ENCODE measurements at regions not wholly inside any gene's neighbourhood (a gene's known extent, or its start where the extent isn't known, plus 50 kb on each side); places are given as distances from the start of the nearest gene placed in this dataset.

- no peak overlapping the region for H3K4me3 ChIP-seq (ENCODE audit: low read length)
- DNase-seq (ENCODE audit: low read depth, low spot score): no peak
- H3K27me3 ChIP-seq (ENCODE audit: control insufficient read depth, insufficient read depth, low read length): no peaks in the 10 kb centered on the region
- no peak overlapping the region for H3K27ac ChIP-seq (ENCODE audit: low read length)
- no peaks in the 10 kb centered on the region for H3K4me1 ChIP-seq (ENCODE audit: control insufficient read depth, insufficient read depth, low read length)
- WGBS (ENCODE audit: insufficient coverage, insufficient read length): no CpG with 5 or more reads among the region's 4 CpGs
- H3K36me3 ChIP-seq (ENCODE audit: control insufficient read depth, insufficient read depth, low read length): no peaks in the 10 kb centered on the region
- H3K9me3 ChIP-seq (ENCODE audit: control insufficient read depth, insufficient read depth, low read length): no peaks in the 10 kb centered on the region
Measured at GRCh38 chr6:156533872-156534524, 243.2 kb upstream of the ARID1B start.

GRCh38 chr6:156526081-156526480 is 251.1 kb upstream of the ARID1B start:
- H3K4me1 ChIP-seq (ENCODE audit: control insufficient read depth, insufficient read depth, low read length): no peaks in the 10 kb centered on the region
- no peaks in the 10 kb centered on the region for H3K9me3 ChIP-seq (ENCODE audit: control insufficient read depth, insufficient read depth, low read length)
- no peaks in the 10 kb centered on the region for H3K27me3 ChIP-seq (ENCODE audit: control insufficient read depth, insufficient read depth, low read length)
- H3K27ac ChIP-seq (ENCODE audit: low read length): no peak overlapping the region
- H3K36me3 ChIP-seq (ENCODE audit: control insufficient read depth, insufficient read depth, low read length): no peaks in the 10 kb centered on the region
- no peak overlapping the region for H3K4me3 ChIP-seq (ENCODE audit: low read length)
- no CpG with 5 or more reads among the region's 7 CpGs for WGBS (ENCODE audit: insufficient coverage, insufficient read length)
- no peak for DNase-seq (ENCODE audit: low read depth, low spot score)

GRCh38 chr6:156525541-156525940 is 251.6 kb upstream of the ARID1B start:
- H3K9me3 ChIP-seq (ENCODE audit: control insufficient read depth, insufficient read depth, low read length): no peaks in the 10 kb centered on the region
- no CpG with 5 or more reads among the region's 6 CpGs for WGBS (ENCODE audit: insufficient coverage, insufficient read length)
- no peaks in the 10 kb centered on the region for H3K36me3 ChIP-seq (ENCODE audit: control insufficient read depth, insufficient read depth, low read length)
- H3K27ac ChIP-seq (ENCODE audit: low read length): no peak overlapping the region
- no peak for DNase-seq (ENCODE audit: low read depth, low spot score)
- no peaks in the 10 kb centered on the region for H3K27me3 ChIP-seq (ENCODE audit: control insufficient read depth, insufficient read depth, low read length)
- H3K4me3 ChIP-seq (ENCODE audit: low read length): no peak overlapping the region
- no peaks in the 10 kb centered on the region for H3K4me1 ChIP-seq (ENCODE audit: control insufficient read depth, insufficient read depth, low read length)

GRCh38 chr6:156519940-156520339 is 257.2 kb upstream of the ARID1B start:
- no peaks in the 10 kb centered on the region for H3K9me3 ChIP-seq (ENCODE audit: control insufficient read depth, insufficient read depth, low read length)
- no peaks in the 10 kb centered on the region for H3K36me3 ChIP-seq (ENCODE audit: control insufficient read depth, insufficient read depth, low read length)
- no peak overlapping the region for H3K4me3 ChIP-seq (ENCODE audit: low read length)
- no peaks in the 10 kb centered on the region for H3K4me1 ChIP-seq (ENCODE audit: control insufficient read depth, insufficient read depth, low read length)
- no peak for DNase-seq (ENCODE audit: low read depth, low spot score)
- no CpG with 5 or more reads among the region's 2 CpGs for WGBS (ENCODE audit: insufficient coverage, insufficient read length)
- H3K27me3 ChIP-seq (ENCODE audit: control insufficient read depth, insufficient read depth, low read length): no peaks in the 10 kb centered on the region
- H3K27ac ChIP-seq (ENCODE audit: low read length): no peak overlapping the region

- Histone ChIP-seq H3K4me1 (ENCODE audit: control insufficient read depth, insufficient read depth, low read length) (no peaks in the 10 kb centered on the region), H3K27me3 (ENCODE audit: control insufficient read depth, insufficient read depth, low read length) (no peaks in the 10 kb centered on the region), H3K27ac (ENCODE audit: low read length) (no peak overlapping the region), H3K9me3 (ENCODE audit: control insufficient read depth, insufficient read depth, low read length) (no peaks in the 10 kb centered on the region), H3K36me3 (ENCODE audit: control insufficient read depth, insufficient read depth, low read length) (no peaks in the 10 kb centered on the region), H3K4me3 (ENCODE audit: low read length) (no peak overlapping the region)
- 100% methylated on average over 2 of the region's 6 CpGs for WGBS (ENCODE audit: insufficient coverage, insufficient read length)
- no peak for DNase-seq (ENCODE audit: low read depth, low spot score)
Measured at GRCh38 chr6:156517088-156517487, 260.1 kb upstream of the ARID1B start.

- no peak overlapping the region for H3K4me3 ChIP-seq (ENCODE audit: low read length)
- no peak overlapping the region for H3K27ac ChIP-seq (ENCODE audit: low read length)
- H3K27me3 ChIP-seq (ENCODE audit: control insufficient read depth, insufficient read depth, low read length): no peaks in the 10 kb centered on the region
- H3K9me3 ChIP-seq (ENCODE audit: control insufficient read depth, insufficient read depth, low read length): no peaks in the 10 kb centered on the region
- WGBS (ENCODE audit: insufficient coverage, insufficient read length): 100% methylated on average over 1 of the region's 4 CpGs
- no peaks in the 10 kb centered on the region for H3K4me1 ChIP-seq (ENCODE audit: control insufficient read depth, insufficient read depth, low read length)
- no peaks in the 10 kb centered on the region for H3K36me3 ChIP-seq (ENCODE audit: control insufficient read depth, insufficient read depth, low read length)
- no peak for DNase-seq (ENCODE audit: low read depth, low spot score)
Measured at GRCh38 chr6:156515242-156515641, 261.9 kb upstream of the ARID1B start.

GRCh38 chr6:156513504-156513903 is 263.7 kb upstream of the ARID1B start:
- Histone ChIP-seq H3K4me1 (ENCODE audit: control insufficient read depth, insufficient read depth, low read length) (no peaks in the 10 kb centered on the region), H3K4me3 (ENCODE audit: low read length) (no peak overlapping the region), H3K27me3 (ENCODE audit: control insufficient read depth, insufficient read depth, low read length) (no peaks in the 10 kb centered on the region), H3K36me3 (ENCODE audit: control insufficient read depth, insufficient read depth, low read length) (no peaks in the 10 kb centered on the region), H3K9me3 (ENCODE audit: control insufficient read depth, insufficient read depth, low read length) (no peaks in the 10 kb centered on the region), H3K27ac (ENCODE audit: low read length) (no peak overlapping the region)
- no CpG with 5 or more reads among the region's 2 CpGs for WGBS (ENCODE audit: insufficient coverage, insufficient read length)
- no peak for DNase-seq (ENCODE audit: low read depth, low spot score)

GRCh38 chr6:156511570-156511969 is 265.6 kb upstream of the ARID1B start:
- Histone ChIP-seq H3K27ac (ENCODE audit: low read length) (no peak overlapping the region), H3K9me3 (ENCODE audit: control insufficient read depth, insufficient read depth, low read length) (no peaks in the 10 kb centered on the region), H3K27me3 (ENCODE audit: control insufficient read depth, insufficient read depth, low read length) (no peaks in the 10 kb centered on the region), H3K4me3 (ENCODE audit: low read length) (no peak overlapping the region), H3K4me1 (ENCODE audit: control insufficient read depth, insufficient read depth, low read length) (no peaks in the 10 kb centered on the region), H3K36me3 (ENCODE audit: control insufficient read depth, insufficient read depth, low read length) (no peaks in the 10 kb centered on the region)
- DNase-seq (ENCODE audit: low read depth, low spot score): no peak

- DNase-seq (ENCODE audit: low read depth, low spot score): no peak
- no peak overlapping the region for H3K4me3 ChIP-seq (ENCODE audit: low read length)
- no peaks in the 10 kb centered on the region for H3K36me3 ChIP-seq (ENCODE audit: control insufficient read depth, insufficient read depth, low read length)
- no peak overlapping the region for H3K27ac ChIP-seq (ENCODE audit: low read length)
- no peaks in the 10 kb centered on the region for H3K27me3 ChIP-seq (ENCODE audit: control insufficient read depth, insufficient read depth, low read length)
- no peaks in the 10 kb centered on the region for H3K4me1 ChIP-seq (ENCODE audit: control insufficient read depth, insufficient read depth, low read length)
- H3K9me3 ChIP-seq (ENCODE audit: control insufficient read depth, insufficient read depth, low read length): no peaks in the 10 kb centered on the region
- WGBS (ENCODE audit: insufficient coverage, insufficient read length): no CpG with 5 or more reads among the region's 5 CpGs
Measured at GRCh38 chr6:156511051-156511450, 266.1 kb upstream of the ARID1B start.

- Histone ChIP-seq H3K4me3 (ENCODE audit: low read length) (no peak overlapping the region), H3K4me1 (ENCODE audit: control insufficient read depth, insufficient read depth, low read length) (no peaks in the 10 kb centered on the region), H3K27me3 (ENCODE audit: control insufficient read depth, insufficient read depth, low read length) (no peaks in the 10 kb centered on the region), H3K9me3 (ENCODE audit: control insufficient read depth, insufficient read depth, low read length) (no peaks in the 10 kb centered on the region), H3K27ac (ENCODE audit: low read length) (no peak overlapping the region), H3K36me3 (ENCODE audit: control insufficient read depth, insufficient read depth, low read length) (no peaks in the 10 kb centered on the region)
- DNase-seq (ENCODE audit: low read depth, low spot score): no peak
- 100% methylated on average over 1 of the region's 2 CpGs for WGBS (ENCODE audit: insufficient coverage, insufficient read length)
Measured at GRCh38 chr6:156510242-156510641, 266.9 kb upstream of the ARID1B start.

- Histone ChIP-seq H3K4me1 (ENCODE audit: control insufficient read depth, insufficient read depth, low read length) (no peaks in the 10 kb centered on the region), H3K9me3 (ENCODE audit: control insufficient read depth, insufficient read depth, low read length) (no peaks in the 10 kb centered on the region), H3K4me3 (ENCODE audit: low read length) (no peak overlapping the region), H3K27me3 (ENCODE audit: control insufficient read depth, insufficient read depth, low read length) (no peaks in the 10 kb centered on the region), H3K36me3 (ENCODE audit: control insufficient read depth, insufficient read depth, low read length) (no peaks in the 10 kb centered on the region), H3K27ac (ENCODE audit: low read length) (no peak overlapping the region)
- no peak for DNase-seq (ENCODE audit: low read depth, low spot score)
- WGBS (ENCODE audit: insufficient coverage, insufficient read length): no CpG with 5 or more reads among the region's 9 CpGs
Measured at GRCh38 chr6:156509496-156509895, 267.7 kb upstream of the ARID1B start.
